ENCODE measurements at regions not wholly inside any gene's neighbourhood (a gene's known extent, or its start where the extent isn't known, plus 50 kb on each side); places are given as distances from the start of the nearest gene placed in this dataset.
"Not testable (repeated sequence)": the region's sequence is repeated elsewhere in the genome, so short reads cannot be mapped to it uniquely, and the experiment has no call there.

DNA sequence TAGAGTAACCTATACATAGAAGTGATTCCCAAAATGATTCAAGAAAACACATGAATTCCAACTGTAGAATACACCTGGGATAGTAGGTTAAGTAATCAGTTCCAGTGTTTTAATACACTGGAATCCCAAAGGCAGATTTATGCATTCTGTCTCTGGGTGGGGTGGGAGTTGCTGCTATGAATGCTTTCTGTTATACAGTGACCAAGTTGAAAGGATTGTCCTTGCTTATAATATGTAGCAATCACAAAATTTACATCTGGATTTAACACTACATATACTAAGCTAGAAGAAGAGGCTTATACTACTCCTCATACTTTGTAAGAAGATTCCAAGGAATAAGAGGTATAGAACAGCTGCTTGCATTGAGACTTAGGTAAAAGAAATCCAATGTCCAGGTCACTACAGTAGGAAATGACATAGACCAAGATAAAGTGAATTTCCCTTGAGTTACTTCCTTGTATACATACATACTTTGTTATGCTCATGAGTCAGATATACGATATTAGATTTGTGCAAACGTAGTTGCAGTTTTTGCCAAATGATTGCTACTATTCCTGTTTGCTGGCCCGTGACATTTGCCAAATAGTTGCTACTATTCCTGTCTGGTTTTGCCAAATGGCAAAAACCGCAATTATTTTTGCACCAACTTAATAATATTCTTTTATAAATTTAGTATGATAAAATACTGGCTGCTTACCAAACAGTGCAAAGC lies 210.5 kb upstream of the DIAPH2 start:
- no peak overlapping the region for H3K4me3 ChIP-seq
- intact Hi-C loops (cut with DNase I) = no loop called here
- DNase-seq (ENCODE audit: low spot score in 2 of 2) = no peak

DNA sequence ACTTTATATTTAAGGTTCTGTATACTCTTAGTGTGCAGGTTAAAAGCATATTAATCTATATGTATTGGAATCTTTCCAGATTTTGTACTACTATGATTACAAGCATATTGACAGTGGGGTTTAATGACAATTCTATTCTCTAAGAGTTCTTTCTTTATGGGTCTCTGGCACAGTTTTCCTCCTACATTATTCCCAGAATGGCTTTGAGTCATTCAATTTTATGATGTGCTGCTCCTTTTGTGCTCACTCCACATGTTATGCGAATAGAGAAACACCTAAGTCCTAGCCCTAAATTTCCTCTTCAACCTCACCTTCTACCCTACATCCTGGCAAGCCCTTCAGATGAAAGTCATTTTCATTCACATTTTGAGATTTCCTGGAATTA lies 209.9 kb upstream of the DIAPH2 start:
- Histone ChIP-seq H3K27me3 (no peaks in the 10 kb centered on the region), H3K4me1 (no peaks in the 10 kb centered on the region), H3K4me3 (no peak overlapping the region), H3K27ac (no peak overlapping the region), H3K9me3 (no peaks in the 10 kb centered on the region), H3K36me3 (no peaks in the 10 kb centered on the region)
- intact Hi-C loops (cut with DNase I) = no loop called here
- TF ChIP-seq, protein P1, sequence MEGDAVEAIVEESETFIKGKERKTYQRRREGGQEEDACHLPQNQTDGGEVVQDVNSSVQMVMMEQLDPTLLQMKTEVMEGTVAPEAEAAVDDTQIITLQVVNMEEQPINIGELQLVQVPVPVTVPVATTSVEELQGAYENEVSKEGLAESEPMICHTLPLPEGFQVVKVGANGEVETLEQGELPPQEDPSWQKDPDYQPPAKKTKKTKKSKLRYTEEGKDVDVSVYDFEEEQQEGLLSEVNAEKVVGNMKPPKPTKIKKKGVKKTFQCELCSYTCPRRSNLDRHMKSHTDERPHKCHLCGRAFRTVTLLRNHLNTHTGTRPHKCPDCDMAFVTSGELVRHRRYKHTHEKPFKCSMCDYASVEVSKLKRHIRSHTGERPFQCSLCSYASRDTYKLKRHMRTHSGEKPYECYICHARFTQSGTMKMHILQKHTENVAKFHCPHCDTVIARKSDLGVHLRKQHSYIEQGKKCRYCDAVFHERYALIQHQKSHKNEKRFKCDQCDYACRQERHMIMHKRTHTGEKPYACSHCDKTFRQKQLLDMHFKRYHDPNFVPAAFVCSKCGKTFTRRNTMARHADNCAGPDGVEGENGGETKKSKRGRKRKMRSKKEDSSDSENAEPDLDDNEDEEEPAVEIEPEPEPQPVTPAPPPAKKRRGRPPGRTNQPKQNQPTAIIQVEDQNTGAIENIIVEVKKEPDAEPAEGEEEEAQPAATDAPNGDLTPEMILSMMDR (IDR thresholded peaks at IDR 0.05) = no peak
- no peak for DNase-seq (ENCODE audit: low spot score in 2 of 2)

More for the DNA sequence above, 210.5 kb upstream of the DIAPH2 start:
- no peak overlapping the region for H3K27ac ChIP-seq
- TF ChIP-seq, protein P1 (IDR thresholded peaks at IDR 0.05) = no peak
- no peaks in the 10 kb centered on the region for H3K9me3 ChIP-seq
- H3K27me3 ChIP-seq = no peaks in the 10 kb centered on the region
- no peaks in the 10 kb centered on the region for H3K4me1 ChIP-seq
- no peaks in the 10 kb centered on the region for H3K36me3 ChIP-seq

DNA sequence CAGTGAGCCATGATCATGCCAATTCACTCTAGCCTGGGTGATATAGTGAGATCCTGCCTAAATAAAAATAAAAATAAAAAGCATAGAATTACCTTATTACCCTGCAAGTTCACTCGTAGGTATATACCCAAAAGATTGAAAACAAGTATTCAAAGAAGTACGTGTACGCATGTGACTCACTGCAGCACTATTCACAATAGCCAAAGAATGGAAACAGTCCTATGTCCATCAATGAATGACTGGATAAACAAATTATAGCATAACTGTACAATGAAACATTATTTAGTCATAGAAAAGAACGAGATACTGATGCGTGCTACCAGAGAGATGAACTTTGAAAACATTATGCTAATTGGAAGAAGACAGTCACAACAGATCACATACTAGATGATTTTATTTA lies 204.6 kb upstream of the DIAPH2 start:
- intact Hi-C loops (cut with DNase I) = no loop called here
- H3K4me1 ChIP-seq = no peaks in the 10 kb centered on the region
- H3K4me3 ChIP-seq = no peak overlapping the region
- H3K27me3 ChIP-seq = no peaks in the 10 kb centered on the region
- H3K27ac ChIP-seq = no peak overlapping the region
- DNase-seq (ENCODE audit: low spot score in 2 of 2) = no peak
- TF ChIP-seq, protein P1 (IDR thresholded peaks at IDR 0.05) = no peak
- H3K9me3 ChIP-seq = no peaks in the 10 kb centered on the region
- no peaks in the 10 kb centered on the region for H3K36me3 ChIP-seq

DNA sequence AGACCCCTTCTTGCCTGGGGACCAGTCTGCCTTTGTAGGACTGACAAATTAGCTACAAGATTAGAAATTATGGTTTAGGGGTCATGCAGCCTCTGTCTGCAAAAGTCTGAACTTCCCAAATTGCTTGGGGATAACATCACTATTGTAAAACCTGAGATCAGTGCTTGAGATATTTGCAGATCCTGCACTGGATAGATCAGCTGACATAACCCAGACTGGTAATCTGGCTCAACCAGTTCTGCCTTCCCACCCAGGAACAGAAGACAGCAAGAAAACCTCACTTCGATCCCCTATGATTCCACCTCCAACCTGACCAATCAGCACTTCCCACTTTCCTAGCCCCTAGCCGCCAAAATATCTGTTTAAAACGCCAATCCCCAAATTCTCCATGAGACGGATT lies 202.8 kb upstream of the DIAPH2 start:
- H3K27ac ChIP-seq = no peak overlapping the region
- DNase-seq (ENCODE audit: low spot score in 2 of 2) = no peak
- H3K4me1 ChIP-seq = no peaks in the 10 kb centered on the region
- H3K4me3 ChIP-seq = no peak overlapping the region
- no peaks in the 10 kb centered on the region for H3K9me3 ChIP-seq
- intact Hi-C loops (cut with DNase I) = no loop called here
- H3K27me3 ChIP-seq = no peaks in the 10 kb centered on the region
- no peaks in the 10 kb centered on the region for H3K36me3 ChIP-seq
- TF ChIP-seq, protein P1 (IDR thresholded peaks at IDR 0.05) = no peak

DNA sequence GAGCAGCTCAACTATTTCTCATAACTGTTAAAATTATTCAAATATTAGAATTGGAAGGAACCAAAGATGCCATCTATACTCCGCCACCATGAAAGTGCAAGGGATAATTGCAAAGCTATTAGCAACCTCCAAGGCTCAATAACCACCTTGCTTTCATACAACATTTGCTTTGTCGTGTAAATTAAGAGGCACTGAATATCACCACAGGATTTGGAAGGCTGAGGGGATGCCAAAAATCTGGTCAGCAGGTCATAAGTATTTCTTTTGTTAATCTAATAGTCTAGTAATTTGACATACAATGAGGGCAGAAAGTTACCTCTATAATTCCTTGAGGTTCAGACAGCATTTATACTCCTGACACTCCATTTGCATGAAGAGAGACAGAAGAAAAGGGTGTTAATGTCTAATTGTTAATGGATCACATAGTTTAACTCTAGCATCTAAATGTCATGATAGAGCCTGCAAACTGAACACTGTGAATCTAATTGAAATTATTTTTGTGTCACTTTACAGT lies 200.9 kb upstream of the DIAPH2 start:
- Histone ChIP-seq H3K27ac (no peak overlapping the region), H3K4me1 (no peaks in the 10 kb centered on the region), H3K36me3 (no peaks in the 10 kb centered on the region), H3K4me3 (no peak overlapping the region), H3K9me3 (no peaks in the 10 kb centered on the region), H3K27me3 (no peaks in the 10 kb centered on the region)
- intact Hi-C loops (cut with DNase I) = no loop called here
- TF ChIP-seq, protein P1 (IDR thresholded peaks at IDR 0.05) = no peak
- DNase-seq (ENCODE audit: low spot score in 2 of 2) = no peak

DNA sequence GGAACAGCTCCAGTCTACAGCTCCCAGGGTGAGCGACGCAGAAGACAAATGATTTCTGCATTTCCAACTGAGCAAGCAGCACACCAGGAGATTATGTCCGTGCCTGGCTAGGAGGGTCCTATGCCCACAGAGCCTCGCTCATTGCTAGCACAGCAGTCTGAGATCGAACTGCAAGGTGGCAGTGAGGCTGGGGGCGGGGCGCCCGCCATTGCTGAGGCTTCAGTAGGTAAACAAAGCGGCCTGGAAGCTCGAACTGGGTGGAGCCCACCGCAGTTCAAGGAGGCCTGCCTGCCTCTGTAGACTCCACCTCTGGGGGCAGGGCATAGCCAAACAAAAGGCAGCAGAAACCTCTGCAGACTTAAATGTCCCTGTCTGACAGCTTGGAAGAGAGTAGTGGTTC lies 198.0 kb upstream of the DIAPH2 start:
- H3K36me3 ChIP-seq; intact Hi-C loops (cut with DNase I): not testable (repeated sequence)

More for the DNA sequence above, 198.0 kb upstream of the DIAPH2 start:
- H3K4me1 ChIP-seq; H3K27ac ChIP-seq; DNase-seq (ENCODE audit: low spot score in 2 of 2); H3K9me3 ChIP-seq; H3K4me3 ChIP-seq; H3K27me3 ChIP-seq: not testable (repeated sequence)
